SK-N-SH (cell line): ENCODE measurements at regions not wholly inside any gene's neighbourhood (a gene's known extent, or its start where the extent isn't known, plus 50 kb on each side); places are given as distances from the start of the nearest gene placed in this dataset.

ENCODE experiments used
- CTCF ChIA-PET: fragments of 300-600, 350-600 bp; formaldehyde crosslinking; extraction: SDS; loops from one replicate; lab custom pipeline; 2021; lab: Yijun Ruan, JAX
- POLR2A ChIA-PET: fragments of 350-600 bp; sonication (Branson Sonifier 250); formaldehyde crosslinking; extraction: SDS; loops from one replicate; lab custom pipeline; 2020; ENCODE audit warnings: antibody characterized with exemption, inconsistent platforms; lab: Yijun Ruan, JAX
- DNase-seq: peaks from one replicate; pipeline ENCODE4 v3.0.0; 2012
- H2AFZ ChIP-seq: fragments of 200-600 bp; sonication (generic); 2 replicates; pipeline ENCODE4 v1.8.1; 2016; ENCODE audit warnings: antibody characterized with exemption, mild to moderate bottlenecking, low read depth
- H3F3A ChIP-seq: fragments of 200-600 bp; sonication (generic); replicated peaks from 2 replicates; pipeline ENCODE3; 2016; ENCODE audit warnings: antibody characterized with exemption, mild to moderate bottlenecking; ENCODE audit not compliant: insufficient read depth
- H3K27ac ChIP-seq, 2 experiments: fragments of 200-500 bp in 1 of 2; fragments of 200-600 bp in 1 of 2; sonication (Bioruptor generic) in 1 of 2; sonication (generic), shearing (Covaris generic) in 1 of 2; 2 replicates each; pipeline versions ENCODE4 v1.5.1 to v1.6.1; 2014 to 2016; ENCODE audit warnings: low read depth in 2 of 2, inconsistent platforms in 1 of 2, low read length in 1 of 2, mild to moderate bottlenecking in 1 of 2, mixed read lengths in 1 of 2
- H3K27me3 ChIP-seq: fragments of 200-600 bp; sonication (generic), shearing (Covaris generic); 2 replicates; pipeline ENCODE4 v1.6.1; 2016; ENCODE audit warnings: mixed run types; ENCODE audit not compliant: insufficient read depth
- H3K36me3 ChIP-seq, 2 experiments: fragments of 200-500 bp in 1 of 2; fragments of 200-600 bp in 1 of 2; sonication (Bioruptor generic) in 1 of 2; sonication (generic) in 1 of 2; replicated peaks in 1 of 2; 2 replicates each; pipeline versions ENCODE3 to v1.5.1; 2014 to 2016; ENCODE audit warnings: low read length in 1 of 2, mild to moderate bottlenecking in 1 of 2; ENCODE audit not compliant: insufficient read depth in 2 of 2, control insufficient read depth in 1 of 2
- H3K4me1 ChIP-seq, 2 experiments: fragments of 200-500 bp in 1 of 2; fragments of 200-600 bp in 1 of 2; sonication (Bioruptor generic) in 1 of 2; sonication (generic), shearing (Covaris generic) in 1 of 2; 2 replicates each; pipeline versions ENCODE4 v1.5.1 to v1.6.1; 2014 to 2016; ENCODE audit warnings: low read depth in 1 of 2, low read length in 1 of 2, mixed run types in 1 of 2; ENCODE audit not compliant: insufficient read depth in 2 of 2, control insufficient read depth in 1 of 2
- H3K4me2 ChIP-seq: fragments of 200-600 bp; sonication (generic), shearing (Covaris generic); 2 replicates; pipeline ENCODE4 v1.6.1; 2017; ENCODE audit warnings: mixed run types
- H3K4me3 ChIP-seq, 2 experiments: fragments of 200-500 bp in 1 of 2; fragments of 200-600 bp in 1 of 2; sonication (Bioruptor generic) in 1 of 2; sonication (generic), shearing (Covaris generic) in 1 of 2; 2 replicates each; pipeline versions ENCODE4 v1.5.1 to v1.8.1; 2014 to 2016; ENCODE audit warnings: low read depth in 2 of 2, inconsistent platforms in 1 of 2, low read length in 1 of 2, mild to moderate bottlenecking in 1 of 2, mixed read lengths in 1 of 2, moderate library complexity in 1 of 2
- H3K79me2 ChIP-seq: fragments of 200-600 bp; sonication (generic); 2 replicates; pipeline ENCODE4 v1.8.1; 2017; ENCODE audit warnings: mild to moderate bottlenecking; ENCODE audit not compliant: insufficient read depth
- H3K9ac ChIP-seq: fragments of 200-600 bp; sonication (generic); 2 replicates; pipeline ENCODE4 v1.6.1; 2017; ENCODE audit warnings: mixed run types
- H3K9me2 ChIP-seq: fragments of 200-600 bp; sonication (generic); 2 replicates; pipeline ENCODE4 v1.6.1; 2017; ENCODE audit warnings: mixed run types
- H3K9me3 ChIP-seq: fragments of 200-600 bp; sonication (generic); 2 replicates; pipeline ENCODE4 v1.6.1; 2017; ENCODE audit warnings: mixed run types, mild to moderate bottlenecking, moderate library complexity
- H4K20me1 ChIP-seq: fragments of 200-600 bp; sonication (generic); 2 replicates; pipeline ENCODE4 v1.6.1; 2017; ENCODE audit warnings: mild to moderate bottlenecking, mixed run types; ENCODE audit not compliant: insufficient read depth
- CHD2 ChIP-seq: fragments of 150-350 bp; IDR thresholded peaks from 2 replicates; pipeline ENCODE4 v1.6.1; 2018; ENCODE audit warnings: low read length; ENCODE audit not compliant: partially characterized antibody
- EP300 ChIP-seq, 2 experiments: IDR thresholded peaks; 2 replicates each; pipeline versions ENCODE4 v1.4.0 to v1.6.1; 2012; ENCODE audit warnings: borderline replicate concordance in 1 of 2, low read depth in 1 of 2, low read length in 1 of 2
- GATA2 ChIP-seq: sonication (generic); formaldehyde crosslinking; IDR thresholded peaks from 2 replicates; pipeline ENCODE4 v1.5.0; 2020; ENCODE audit warnings: mild to moderate bottlenecking, missing genetic modification reagents
- NFIC ChIP-seq: IDR thresholded peaks from 2 replicates; pipeline ENCODE4 v1.4.0; 2012; ENCODE audit warnings: borderline replicate concordance
- POLR2AphosphoS5 ChIP-seq: IDR thresholded peaks from 2 replicates; pipeline ENCODE4 v1.6.1; 2012; ENCODE audit warnings: low read depth, low read length
- RAD21 ChIP-seq: IDR thresholded peaks from 2 replicates; pipeline ENCODE4 v1.6.1; 2012; ENCODE audit warnings: mild to moderate bottlenecking, low read length
- RXRA ChIP-seq: IDR thresholded peaks from 2 replicates; pipeline ENCODE4 v1.4.0; 2012; ENCODE audit warnings: low read depth, mild to moderate bottlenecking, borderline replicate concordance
- SIN3A ChIP-seq: IDR thresholded peaks from 2 replicates; pipeline ENCODE4 v1.6.1; 2012; ENCODE audit warnings: low read depth, mild to moderate bottlenecking, low read length, moderate library complexity, borderline replicate concordance
- SMC3 ChIP-seq: IDR thresholded peaks from 2 replicates; pipeline ENCODE4 v1.6.1; 2012; ENCODE audit warnings: low read depth, low read length, improper control_type of control experiment
- TCF12 ChIP-seq: IDR thresholded peaks from 2 replicates; pipeline ENCODE4 v1.4.0; 2012
- TEAD4 ChIP-seq: IDR thresholded peaks from 2 replicates; pipeline ENCODE4 v1.4.0; 2012; ENCODE audit warnings: mild to moderate bottlenecking, borderline replicate concordance; ENCODE audit not compliant: insufficient read depth
- YY1 ChIP-seq: IDR thresholded peaks from 2 replicates; pipeline ENCODE4 v1.4.0; 2012; ENCODE audit warnings: low read depth, mild to moderate bottlenecking
- WGBS: methylation state at CpG from one replicate; pipeline ENCODE4 v1.1.6; 2017; ENCODE audit warnings: low lambda C conversion rate; 5-methylcytosine and 5-hydroxymethylcytosine counted together
- TF ChIP-seq, protein P1 (sequence below): IDR thresholded peaks from 2 replicates; pipeline ENCODE4 v1.4.0; 2012; ENCODE audit warnings: low read depth, borderline replicate concordance
- TF ChIP-seq, protein P2 (sequence below): fragments of 150-350 bp; IDR thresholded peaks from 2 replicates; pipeline ENCODE4 v1.6.1; 2016; ENCODE audit warnings: mild to moderate bottlenecking, low read depth, low read length
- TF ChIP-seq, protein P3 (sequence below): IDR thresholded peaks from 2 replicates; pipeline ENCODE4 v1.4.0; 2012; ENCODE audit warnings: low read depth, borderline replicate concordance

DNA sequence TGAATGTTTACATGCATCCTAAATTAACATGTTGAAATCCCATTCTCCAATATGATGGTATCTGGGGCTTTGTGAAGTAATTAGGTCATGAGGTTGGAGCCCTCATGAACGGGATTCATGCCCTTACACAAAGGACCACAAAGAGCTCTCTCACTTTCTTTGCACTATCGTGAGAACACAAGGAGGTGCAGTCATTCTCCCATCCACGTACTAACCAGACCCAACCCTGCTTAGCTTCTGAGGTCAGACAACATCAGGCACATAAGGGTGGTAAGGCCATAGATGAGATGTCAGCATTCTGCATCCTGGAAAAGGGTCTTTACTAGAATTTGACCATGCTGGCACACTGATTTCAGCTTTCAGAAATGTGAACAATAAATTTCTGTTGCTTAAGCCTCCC lies 1211.9 kb upstream of the MIR17HG start:
- Histone ChIP-seq H3K4me1 (no peaks in the 10 kb centered on the region), H3K27ac (no peak overlapping the region), H3K9ac (no peak overlapping the region), H4K20me1 (no peaks in the 10 kb centered on the region), H3K4me2 (no peak overlapping the region), H3K9me2 (no peaks in the 10 kb centered on the region), H3K9me3 (no peaks in the 10 kb centered on the region), H3F3A (no peaks in the 10 kb centered on the region), H3K79me2 (no peaks in the 10 kb centered on the region), H3K27me3 (no peaks in the 10 kb centered on the region), H2AFZ (no peak overlapping the region), H3K36me3 (no peaks in the 10 kb centered on the region), H3K4me3 (no peak overlapping the region)
- CTCF ChIA-PET = no interaction called here
- POLR2A ChIA-PET = no interaction called here
- no peak for TF ChIP-seq CHD2
- no peak for TF ChIP-seq EP300 (IDR thresholded peaks at IDR 0.05; ENCODE audit: borderline replicate concordance in 1 of 2, low read depth in 1 of 2, low read length in 1 of 2)
- TF ChIP-seq RAD21 = no peak
- TF ChIP-seq, protein P1, sequence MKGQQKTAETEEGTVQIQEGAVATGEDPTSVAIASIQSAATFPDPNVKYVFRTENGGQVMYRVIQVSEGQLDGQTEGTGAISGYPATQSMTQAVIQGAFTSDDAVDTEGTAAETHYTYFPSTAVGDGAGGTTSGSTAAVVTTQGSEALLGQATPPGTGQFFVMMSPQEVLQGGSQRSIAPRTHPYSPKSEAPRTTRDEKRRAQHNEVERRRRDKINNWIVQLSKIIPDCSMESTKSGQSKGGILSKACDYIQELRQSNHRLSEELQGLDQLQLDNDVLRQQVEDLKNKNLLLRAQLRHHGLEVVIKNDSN = no peak
- no peak for TF ChIP-seq TCF12
- TF ChIP-seq TEAD4 = no peak
- no peak for TF ChIP-seq RXRA
- no peak for TF ChIP-seq NFIC
- TF ChIP-seq, protein P2, sequence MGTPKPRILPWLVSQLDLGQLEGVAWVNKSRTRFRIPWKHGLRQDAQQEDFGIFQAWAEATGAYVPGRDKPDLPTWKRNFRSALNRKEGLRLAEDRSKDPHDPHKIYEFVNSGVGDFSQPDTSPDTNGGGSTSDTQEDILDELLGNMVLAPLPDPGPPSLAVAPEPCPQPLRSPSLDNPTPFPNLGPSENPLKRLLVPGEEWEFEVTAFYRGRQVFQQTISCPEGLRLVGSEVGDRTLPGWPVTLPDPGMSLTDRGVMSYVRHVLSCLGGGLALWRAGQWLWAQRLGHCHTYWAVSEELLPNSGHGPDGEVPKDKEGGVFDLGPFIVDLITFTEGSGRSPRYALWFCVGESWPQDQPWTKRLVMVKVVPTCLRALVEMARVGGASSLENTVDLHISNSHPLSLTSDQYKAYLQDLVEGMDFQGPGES = no peak
- TF ChIP-seq, protein P3, sequence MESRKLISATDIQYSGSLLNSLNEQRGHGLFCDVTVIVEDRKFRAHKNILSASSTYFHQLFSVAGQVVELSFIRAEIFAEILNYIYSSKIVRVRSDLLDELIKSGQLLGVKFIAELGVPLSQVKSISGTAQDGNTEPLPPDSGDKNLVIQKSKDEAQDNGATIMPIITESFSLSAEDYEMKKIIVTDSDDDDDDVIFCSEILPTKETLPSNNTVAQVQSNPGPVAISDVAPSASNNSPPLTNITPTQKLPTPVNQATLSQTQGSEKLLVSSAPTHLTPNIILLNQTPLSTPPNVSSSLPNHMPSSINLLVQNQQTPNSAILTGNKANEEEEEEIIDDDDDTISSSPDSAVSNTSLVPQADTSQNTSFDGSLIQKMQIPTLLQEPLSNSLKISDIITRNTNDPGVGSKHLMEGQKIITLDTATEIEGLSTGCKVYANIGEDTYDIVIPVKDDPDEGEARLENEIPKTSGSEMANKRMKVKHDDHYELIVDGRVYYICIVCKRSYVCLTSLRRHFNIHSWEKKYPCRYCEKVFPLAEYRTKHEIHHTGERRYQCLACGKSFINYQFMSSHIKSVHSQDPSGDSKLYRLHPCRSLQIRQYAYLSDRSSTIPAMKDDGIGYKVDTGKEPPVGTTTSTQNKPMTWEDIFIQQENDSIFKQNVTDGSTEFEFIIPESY = no peak
- no peak for DNase-seq
- WGBS = 51% methylated on average over 3 of the region's 3 CpGs

DNA sequence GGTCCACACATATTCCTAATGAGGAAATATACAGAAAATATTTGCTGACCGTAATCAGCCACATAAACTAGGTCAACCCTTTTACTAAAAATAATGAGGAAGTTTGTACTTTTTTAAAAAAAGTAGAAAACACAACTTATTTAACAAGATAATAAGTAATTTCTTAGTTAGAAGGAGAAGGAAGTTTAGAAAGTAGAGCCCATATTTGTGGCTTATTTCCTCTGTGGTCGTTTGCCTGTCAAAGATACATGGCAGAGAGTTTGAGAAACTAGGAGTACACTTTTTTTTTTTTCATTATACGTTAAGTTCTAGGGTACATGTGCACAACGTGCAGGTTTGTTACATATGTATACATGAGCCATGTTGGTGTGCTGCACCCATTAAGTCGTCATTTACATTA lies 1205.2 kb upstream of the MIR17HG start:
- Histone ChIP-seq H3K4me3 (no peak overlapping the region), H3K9me2 (no peaks in the 10 kb centered on the region), H3K9me3 (no peaks in the 10 kb centered on the region), H3K4me1 (no peaks in the 10 kb centered on the region), H3K36me3 (no peaks in the 10 kb centered on the region), H2AFZ (no peak overlapping the region), H3K79me2 (no peaks in the 10 kb centered on the region; the same call in 1 of the 2 replicates), H3K9ac (no peak overlapping the region), H3K27me3 (no peaks in the 10 kb centered on the region), H4K20me1 (no peaks in the 10 kb centered on the region), H3K27ac (no peak overlapping the region), H3K4me2 (no peak overlapping the region), H3F3A (no peaks in the 10 kb centered on the region)
- POLR2A ChIA-PET = no interaction called here
- CTCF ChIA-PET = no interaction called here
- DNase-seq = no peak
- 38% methylated on average over 5 of the region's 5 CpGs for WGBS
- TF ChIP-seq, protein P2 = no peak
- TF ChIP-seq POLR2AphosphoS5 (no peak), SIN3A (no peak), GATA2 (CRISPR knock-in tag) (no peak), RAD21 (no peak), YY1 (no peak), SMC3 (no peak)
